H7 (cell line): ENCODE measurements at regions not wholly inside any gene's neighbourhood (a gene's known extent, or its start where the extent isn't known, plus 50 kb on each side); places are given as distances from the start of the nearest gene placed in this dataset.

Experiments
- DNase-seq: peaks from one replicate; pipeline ENCODE4 v3.0.0; 2012
- H3K27me3 ChIP-seq: 2 replicates; pipeline ENCODE4 v1.6.0; 2011; ENCODE audit warnings: mild to moderate bottlenecking, low read length; ENCODE audit not compliant: control insufficient read depth, insufficient read depth
- H3K36me3 ChIP-seq: replicated peaks from 2 replicates; pipeline ENCODE4 v1.5.1; 2011; ENCODE audit warnings: low read length; ENCODE audit not compliant: control insufficient read depth, insufficient read depth
- H3K4me3 ChIP-seq: 2 replicates; pipeline ENCODE4 v1.5.1; 2011; ENCODE audit warnings: low read depth, mild to moderate bottlenecking, control low read depth, low read length, moderate library complexity; ENCODE audit not compliant: insufficient read depth

DNA sequence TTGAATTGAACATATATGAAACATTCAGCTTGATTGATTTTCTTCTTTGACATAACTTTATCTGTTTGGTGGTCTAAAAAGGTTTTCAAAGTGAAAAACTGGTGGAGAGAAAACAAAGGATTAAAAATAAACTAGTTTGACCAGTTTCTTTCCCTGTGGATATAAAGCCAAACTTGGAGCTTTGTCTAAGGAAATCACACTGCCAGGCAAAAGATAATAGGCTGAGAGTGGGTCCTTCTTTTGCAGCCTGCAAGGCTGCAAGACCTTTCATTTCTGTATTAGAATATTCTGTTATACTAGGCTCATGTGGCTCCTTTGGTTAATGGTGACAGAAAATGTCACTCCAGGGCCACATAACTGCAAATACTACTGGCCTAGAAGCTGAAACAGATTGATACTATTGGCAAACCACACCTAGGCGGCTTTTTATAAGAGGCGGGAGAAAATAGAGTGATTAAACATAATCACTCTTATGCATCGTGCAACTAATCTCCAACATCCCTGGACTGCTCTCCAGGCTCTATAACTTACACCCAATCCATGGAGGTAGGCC, 129.1 kb upstream of the ZNF462 start:
- DNase-seq, result no peak
- H3K36me3 ChIP-seq, result no peaks in the 10 kb centered on the region
- H3K27me3 ChIP-seq, result no peaks in the 10 kb centered on the region
- H3K4me3 ChIP-seq, result no peak overlapping the region

DNA sequence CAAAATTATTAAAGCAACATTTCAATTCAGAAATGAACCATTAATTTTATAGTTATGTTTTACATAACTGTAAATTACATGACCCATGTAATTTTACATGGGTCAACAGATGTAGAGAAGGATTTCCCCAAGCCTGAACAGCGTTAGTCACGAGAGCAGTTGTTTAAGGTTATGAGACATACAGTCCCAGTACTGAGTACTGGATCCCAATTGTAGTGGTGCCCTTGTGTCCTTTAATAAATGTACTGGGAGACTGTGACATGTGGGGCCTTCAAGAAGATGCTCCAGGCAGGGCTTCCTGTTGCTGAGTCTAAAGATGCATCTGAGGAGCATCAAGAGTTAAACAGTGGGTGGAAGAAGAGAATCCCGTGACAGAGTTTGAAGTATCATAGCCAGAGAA, 125.5 kb upstream of the ZNF462 start:
- Histone ChIP-seq H3K27me3 (no peaks in the 10 kb centered on the region), H3K4me3 (no peak overlapping the region), H3K36me3 (no peaks in the 10 kb centered on the region)
- no peak for DNase-seq

DNA sequence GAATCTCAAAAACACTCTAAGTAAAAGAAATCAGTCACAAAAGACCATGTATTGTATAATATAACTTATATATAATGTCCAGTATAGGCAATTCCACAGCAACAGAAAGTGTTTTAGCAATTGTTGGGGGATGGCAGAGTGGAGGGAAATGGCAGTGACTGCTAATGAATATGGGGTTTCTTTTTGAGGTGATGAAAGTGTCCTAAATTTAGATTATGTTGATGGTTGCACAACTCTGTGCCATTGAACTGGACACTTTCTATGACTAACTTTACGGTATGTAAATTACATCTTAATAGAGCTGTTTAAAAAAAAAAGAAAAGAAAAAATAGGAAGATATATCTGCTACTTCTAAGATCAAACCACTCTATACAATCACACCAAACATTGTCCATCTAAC, 124.9 kb upstream of the ZNF462 start:
- DNase-seq, result no peak
- Histone ChIP-seq H3K4me3 (no peak overlapping the region), H3K27me3 (no peaks in the 10 kb centered on the region), H3K36me3 (no peaks in the 10 kb centered on the region)

DNA sequence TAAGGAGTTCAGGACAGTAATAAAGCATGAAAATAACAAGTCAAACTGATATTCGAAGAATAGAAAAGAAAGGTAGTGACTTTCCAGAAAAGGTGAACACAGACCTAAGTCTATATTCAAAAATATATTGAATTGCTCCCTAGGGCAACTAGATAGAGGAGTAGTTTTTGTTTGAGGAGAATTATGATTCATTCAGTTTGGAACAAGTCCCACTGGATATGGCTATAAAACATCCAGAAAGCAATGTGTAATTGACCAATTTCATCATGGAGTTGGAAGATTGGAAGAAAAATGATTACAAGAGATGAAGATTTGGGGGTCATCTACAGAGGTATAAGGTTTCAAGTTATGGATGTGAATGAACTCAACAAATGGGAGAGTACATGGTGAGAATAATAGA, 117.5 kb upstream of the ZNF462 start:
- Histone ChIP-seq H3K36me3 (no peaks in the 10 kb centered on the region), H3K27me3 (no peaks in the 10 kb centered on the region), H3K4me3 (no peak overlapping the region)
- no peak for DNase-seq

DNA sequence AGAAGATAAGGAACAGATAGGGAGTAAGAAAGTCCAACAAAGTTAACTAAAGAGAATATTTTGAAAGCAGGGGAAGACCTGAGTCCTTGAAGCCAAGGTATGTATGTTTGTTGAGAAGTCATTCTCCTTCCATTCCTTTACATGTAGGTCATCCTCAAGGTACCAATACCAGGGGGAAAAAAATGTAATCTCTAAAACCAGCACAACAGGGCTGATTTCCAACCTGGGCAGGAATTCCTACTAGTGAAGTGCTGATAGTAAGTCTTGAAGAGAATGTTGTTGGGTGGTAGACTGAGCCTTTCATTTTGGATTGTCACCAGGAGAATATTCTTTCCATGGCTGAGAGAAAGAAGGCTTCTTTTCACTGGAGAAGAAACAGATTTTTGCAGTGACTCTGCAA, 117.1 kb upstream of the ZNF462 start:
- no peak for DNase-seq
- no peak overlapping the region for H3K4me3 ChIP-seq
- no peaks in the 10 kb centered on the region for H3K36me3 ChIP-seq
- no peaks in the 10 kb centered on the region for H3K27me3 ChIP-seq

DNA sequence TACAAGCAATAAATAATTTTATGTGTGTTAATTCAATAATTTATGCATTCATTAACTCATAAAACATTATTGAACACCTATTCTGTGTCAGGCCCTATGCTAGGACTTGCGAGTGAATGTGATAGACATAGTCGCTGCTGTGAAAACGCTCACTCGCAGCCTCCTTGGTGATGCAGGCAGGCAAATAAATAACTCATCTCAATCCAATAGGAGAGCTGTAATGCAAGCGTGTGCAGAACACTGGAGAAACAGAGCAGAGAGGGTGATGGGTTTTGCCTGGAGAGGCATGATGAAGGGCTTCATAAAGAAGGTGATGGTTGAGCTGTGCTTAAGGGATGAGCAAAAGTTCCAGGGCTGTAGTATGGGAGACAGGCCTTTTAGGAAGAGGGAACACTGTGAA, 111.3 kb upstream of the ZNF462 start:
- no peak overlapping the region for H3K4me3 ChIP-seq
- no peak for DNase-seq
- no peaks in the 10 kb centered on the region for H3K27me3 ChIP-seq
- H3K36me3 ChIP-seq, result no peaks in the 10 kb centered on the region

DNA sequence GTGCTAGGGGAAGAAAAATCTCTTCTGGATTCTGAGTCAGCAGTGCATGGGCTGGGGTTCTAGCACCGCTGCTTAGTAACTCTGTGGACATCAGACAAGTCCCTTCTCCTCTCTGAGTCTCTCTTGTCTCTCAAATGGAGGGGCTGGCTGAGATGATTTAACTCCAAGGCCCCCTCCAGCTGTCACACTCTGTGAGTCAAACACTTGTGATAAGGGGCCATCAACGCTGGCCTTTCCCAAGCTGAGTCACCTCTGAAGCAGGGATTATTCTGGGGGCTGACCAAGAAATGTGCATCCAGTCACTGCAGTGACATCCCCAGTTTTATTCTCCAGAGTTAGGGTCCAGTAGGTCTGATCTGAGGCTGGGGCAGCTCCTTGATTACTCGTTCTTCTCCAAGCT, 110.4 kb upstream of the ZNF462 start:
- Histone ChIP-seq H3K36me3 (no peaks in the 10 kb centered on the region), H3K4me3 (no peak overlapping the region), H3K27me3 (no peaks in the 10 kb centered on the region)
- DNase-seq, result no peak

DNA sequence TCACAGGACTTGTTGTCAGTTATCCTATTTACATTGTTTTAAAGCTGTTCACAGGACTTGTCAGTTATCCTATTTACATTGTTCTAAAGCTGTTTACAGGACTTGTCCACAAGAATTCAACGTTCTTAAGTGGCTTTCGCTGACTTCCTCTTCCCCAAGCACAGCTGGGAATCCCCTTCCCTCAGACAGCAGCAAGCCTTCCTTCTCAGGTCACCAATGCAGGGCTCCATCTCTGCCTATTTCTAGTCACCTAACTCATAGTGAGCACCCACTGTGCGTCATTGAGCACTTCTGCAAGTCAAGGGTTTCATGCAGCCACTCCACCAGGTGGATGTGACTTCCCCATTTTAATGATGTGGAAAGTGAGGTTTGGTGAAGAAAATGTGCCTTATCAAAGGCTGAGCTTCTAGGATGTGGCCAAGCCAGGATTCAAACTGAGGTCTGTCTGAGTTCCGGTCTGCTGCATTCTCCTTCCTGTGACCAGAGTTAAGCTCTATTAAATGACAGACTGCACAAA, 109.8 kb upstream of the ZNF462 start:
- H3K36me3 ChIP-seq, result no peaks in the 10 kb centered on the region
- no peaks in the 10 kb centered on the region for H3K27me3 ChIP-seq
- no peak overlapping the region for H3K4me3 ChIP-seq
- DNase-seq, result peak; percentile 3

DNA sequence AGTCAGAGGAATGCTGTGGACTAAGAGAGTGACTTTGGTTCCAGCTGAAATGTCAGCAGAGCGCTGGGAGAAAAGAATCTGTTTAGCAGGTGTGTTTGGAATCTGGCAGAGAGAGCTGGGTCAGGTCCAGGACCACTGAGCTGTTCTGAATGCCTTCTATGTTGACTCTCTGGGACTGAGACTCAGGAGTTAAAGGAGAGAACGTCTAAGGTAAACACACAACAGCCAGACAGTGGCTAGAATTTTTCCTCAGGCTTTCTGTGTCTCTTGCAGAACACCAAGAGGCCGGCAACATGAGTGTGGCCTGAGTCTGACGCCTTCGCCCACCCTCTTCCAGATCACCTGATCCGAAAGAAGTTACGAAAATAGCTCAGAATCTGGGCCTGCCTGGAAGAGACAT, 107.2 kb upstream of the ZNF462 start:
- DNase-seq, result no peak
- H3K4me3 ChIP-seq, result no peak overlapping the region
- no peaks in the 10 kb centered on the region for H3K36me3 ChIP-seq
- no peaks in the 10 kb centered on the region for H3K27me3 ChIP-seq

DNA sequence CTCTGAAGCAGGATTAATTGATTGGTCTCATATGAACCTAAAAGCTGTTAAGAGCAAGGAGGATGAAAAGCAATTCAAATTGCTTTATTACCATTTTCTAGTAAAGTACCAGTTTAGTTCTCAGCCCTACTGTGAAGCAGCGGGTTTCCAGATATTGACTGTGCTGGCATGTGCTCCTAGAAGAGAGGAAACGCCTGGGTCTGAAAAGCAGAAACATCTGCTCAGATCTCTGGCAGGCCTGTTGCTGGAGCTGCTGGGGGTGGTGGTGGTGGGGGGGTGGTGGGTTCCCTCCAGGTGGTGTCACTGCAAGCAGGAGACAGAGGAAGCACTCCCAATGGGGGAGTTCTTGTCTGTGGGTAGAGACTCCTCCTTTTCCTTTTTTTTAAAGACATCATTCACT, 105.5 kb upstream of the ZNF462 start:
- no peaks in the 10 kb centered on the region for H3K36me3 ChIP-seq
- no peak overlapping the region for H3K4me3 ChIP-seq
- DNase-seq, result peak; percentile 6
- no peaks in the 10 kb centered on the region for H3K27me3 ChIP-seq

DNA sequence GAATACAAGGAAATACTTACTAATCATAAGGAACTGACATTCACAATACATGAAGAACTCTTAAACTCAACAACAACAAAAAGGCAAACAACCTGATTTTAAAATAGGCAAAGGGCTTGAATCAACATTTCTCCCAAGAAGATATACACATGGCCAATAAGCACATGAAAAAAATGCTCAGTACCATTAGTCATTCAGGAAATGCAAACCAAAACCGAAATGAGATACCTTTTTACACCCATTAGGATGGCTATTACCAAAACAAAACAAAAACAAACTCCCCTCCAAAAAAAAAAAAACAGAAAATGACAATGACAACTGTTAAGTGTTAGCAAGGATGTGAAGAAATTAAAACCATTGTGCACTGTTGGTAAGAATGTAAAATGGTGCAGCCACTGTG, 104.1 kb upstream of the ZNF462 start:
- Histone ChIP-seq H3K36me3 (no peaks in the 10 kb centered on the region), H3K27me3 (no peaks in the 10 kb centered on the region), H3K4me3 (no peak overlapping the region)
- no peak for DNase-seq

DNA sequence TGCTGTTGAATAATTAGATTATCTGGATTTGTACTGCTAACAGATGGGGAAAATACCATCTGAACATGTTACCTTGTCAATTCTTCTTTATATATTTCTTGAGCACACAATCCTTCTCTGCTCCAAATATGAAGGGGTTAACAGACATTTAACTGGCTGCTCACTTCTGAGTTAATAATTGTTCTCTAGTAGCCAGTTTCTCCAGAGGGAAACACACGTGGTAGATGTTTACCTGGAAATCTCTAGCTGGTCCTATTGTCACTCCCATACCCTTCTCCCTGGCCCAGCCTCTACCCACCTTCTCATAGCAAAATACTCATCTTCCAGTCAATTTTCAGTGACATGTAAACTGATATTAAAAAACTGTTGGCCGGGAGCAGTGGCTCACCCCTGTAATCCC, 101.5 kb upstream of the ZNF462 start:
- H3K36me3 ChIP-seq, result no peaks in the 10 kb centered on the region
- H3K4me3 ChIP-seq, result no peak overlapping the region
- DNase-seq, result no peak
- H3K27me3 ChIP-seq, result no peaks in the 10 kb centered on the region

DNA sequence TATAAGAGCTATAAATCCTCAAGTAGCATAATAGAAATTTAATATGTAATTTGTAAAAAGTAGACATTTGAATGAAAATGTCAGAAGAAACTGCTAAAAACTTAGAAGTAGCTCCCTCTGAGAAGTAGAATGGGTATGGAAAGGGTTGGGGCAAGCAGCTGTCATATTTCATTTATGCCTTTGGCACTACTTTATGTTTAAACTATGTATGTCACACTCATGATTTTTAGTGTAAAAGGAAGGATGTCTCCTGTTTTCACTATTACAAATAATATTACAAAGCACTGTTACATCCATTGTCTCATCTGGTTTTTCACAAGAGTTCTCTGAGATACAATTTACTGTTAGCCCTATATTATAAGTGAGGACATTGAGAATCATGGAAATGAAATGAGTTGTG, 96.3 kb upstream of the ZNF462 start:
- Histone ChIP-seq H3K27me3 (no peaks in the 10 kb centered on the region), H3K36me3 (no peaks in the 10 kb centered on the region), H3K4me3 (no peak overlapping the region)
- no peak for DNase-seq

DNA sequence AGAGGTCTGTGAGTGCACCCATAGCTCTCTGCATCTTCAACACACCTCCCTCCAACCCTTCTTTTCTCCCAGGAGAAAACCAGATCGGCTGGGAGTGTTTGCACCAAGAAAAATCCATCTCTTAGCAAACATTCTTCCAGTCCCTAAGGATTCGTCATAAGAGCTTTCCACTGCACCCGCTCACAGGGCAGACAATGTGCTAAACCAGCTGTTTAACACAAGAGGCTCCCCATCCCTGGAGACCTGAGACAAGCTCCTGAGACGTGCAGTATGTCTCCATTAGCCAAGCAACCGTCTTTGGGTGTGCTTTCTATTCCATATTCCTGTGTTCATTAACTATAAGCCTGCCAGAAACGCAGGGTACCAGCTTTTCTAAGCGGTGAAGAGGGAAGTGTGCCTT, 93.6 kb upstream of the ZNF462 start:
- Histone ChIP-seq H3K36me3 (no peaks in the 10 kb centered on the region), H3K27me3 (no peaks in the 10 kb centered on the region), H3K4me3 (no peak overlapping the region)
- DNase-seq, result no peak

DNA sequence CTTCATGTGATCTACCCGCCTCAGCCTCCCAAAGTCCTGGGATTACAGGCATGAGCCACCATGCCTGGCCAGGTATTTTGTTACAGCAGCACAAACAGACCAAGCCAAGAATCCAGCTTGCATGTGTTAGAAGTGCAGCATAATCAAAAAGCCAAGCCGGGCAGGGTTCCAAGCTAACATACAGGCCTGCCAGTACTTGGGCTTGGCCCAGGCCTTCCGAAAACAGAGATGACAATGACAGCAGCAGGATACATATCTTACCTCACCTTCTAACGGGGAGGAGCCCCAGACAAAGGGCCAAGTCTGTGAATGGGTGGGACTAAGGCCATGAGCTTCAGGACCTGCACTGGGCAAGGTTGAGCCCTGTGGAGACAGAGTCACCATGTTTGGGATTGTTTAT, 91.4 kb upstream of the ZNF462 start:
- no peak overlapping the region for H3K4me3 ChIP-seq
- no peak for DNase-seq
- H3K27me3 ChIP-seq, result no peaks in the 10 kb centered on the region
- no peaks in the 10 kb centered on the region for H3K36me3 ChIP-seq
